PC-3 (cell line): ENCODE measurements at regions not wholly inside any gene's neighbourhood (a gene's known extent, or its start where the extent isn't known, plus 50 kb on each side); places are given as distances from the start of the nearest gene placed in this dataset.

Experiments used
- CTCF ChIP-seq: fragments of 300-600 bp; sonication (generic); conservative IDR thresholded peaks from 2 replicates; pipeline ENCODE4 v1.5.1; 2017; ENCODE audit warnings: antibody characterized with exemption, low read depth, mild to moderate bottlenecking, low read length
- EZH2phosphoT487 ChIP-seq: fragments of 300-600 bp; sonication (generic); IDR thresholded peaks from 2 replicates; pipeline ENCODE4 v1.6.1; 2018; ENCODE audit warnings: mild to moderate bottlenecking, antibody characterized with exemption, low read length, borderline replicate concordance

GRCh38 chr1:209417761-209418160 lies 165.8 kb upstream of the CAMK1G start:
- TF ChIP-seq EZH2phosphoT487 (no peak), CTCF (no peak)
